ENCODE measurements at regions not wholly inside any gene's neighbourhood (a gene's known extent, or its start where the extent isn't known, plus 50 kb on each side); places are given as distances from the start of the nearest gene placed in this dataset.

DNA sequence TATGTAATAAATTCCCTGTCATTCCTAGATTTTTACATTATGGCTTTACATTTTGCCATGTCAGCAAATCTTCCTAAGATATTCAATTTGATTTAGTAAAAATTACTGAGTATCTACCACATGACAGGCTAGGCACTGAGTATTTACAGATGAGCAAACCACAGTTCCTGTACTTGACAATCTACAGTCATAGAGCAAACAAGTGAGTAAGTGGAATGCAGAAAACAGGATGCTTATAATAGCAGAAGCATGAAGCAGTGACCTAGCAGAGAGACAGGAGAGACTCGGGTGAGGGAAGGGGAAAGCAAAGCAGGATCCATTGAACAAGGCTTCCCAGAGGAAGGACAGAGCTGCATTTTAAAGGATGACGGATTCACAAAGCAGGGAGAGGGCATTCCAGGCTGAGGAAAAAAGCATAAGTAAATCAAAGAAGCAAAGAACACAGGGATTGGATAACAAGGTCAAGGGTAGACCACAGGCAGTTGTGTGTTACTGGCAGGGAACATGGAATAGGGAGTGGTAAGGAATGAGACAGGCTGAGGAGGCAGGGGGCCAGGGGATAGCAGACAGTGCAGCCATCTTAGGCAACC lies 124.7 kb upstream of the C1QTNF7 start:
- Histone ChIP-seq H3K9ac (ENCODE audit: insufficient read depth in 1 of 2, low read length in 2 of 2) (no peak overlapping the region), H3K4me3 (no peak overlapping the region), H3K27me3 (ENCODE audit: control insufficient read depth in 3 of 3, insufficient read depth in 3 of 3, low read length in 2 of 3) (no peaks in the 10 kb centered on the region), H3K9me3 (ENCODE audit: control insufficient read depth in 4 of 4, insufficient read depth in 3 of 4, low read length in 3 of 4) (no peaks in the 10 kb centered on the region), H3K4me1 (ENCODE audit: control insufficient read depth in 5 of 5, insufficient read depth in 5 of 5, low read length in 5 of 5) (no peaks in the 10 kb centered on the region), H3K36me3 (ENCODE audit: control insufficient read depth in 4 of 4, insufficient read depth in 4 of 4, low read length in 4 of 4) (no peaks in the 10 kb centered on the region), H3K27ac (ENCODE audit: low read depth in 1 of 2, low read length in 1 of 2) (no peak overlapping the region)
- ATAC-seq (ENCODE audit: insufficient read depth, low FRiP score) (no peak), DNase-seq (no peak)
- TF ChIP-seq CTCF (IDR thresholded peaks at IDR 0.05; ENCODE audit: control extremely low read depth, extremely low read depth), result no peak
- 50 to 82% methylated on average over 2 of the region's 2 CpGs for WGBS, 2 donors

- DNase-seq (no peak), ATAC-seq (ENCODE audit: insufficient read depth, low FRiP score) (no peak)
- Histone ChIP-seq H3K36me3 (ENCODE audit: control insufficient read depth in 4 of 4, insufficient read depth in 4 of 4, low read length in 4 of 4) (no peaks in the 10 kb centered on the region), H3K4me3 (no peak overlapping the region), H3K4me1 (ENCODE audit: control insufficient read depth in 5 of 5, insufficient read depth in 5 of 5, low read length in 5 of 5) (no peaks in the 10 kb centered on the region), H3K27ac (ENCODE audit: low read depth in 1 of 2, low read length in 1 of 2) (no peak overlapping the region), H3K27me3 (ENCODE audit: control insufficient read depth in 3 of 3, insufficient read depth in 3 of 3, low read length in 2 of 3) (no peaks in the 10 kb centered on the region), H3K9me3 (ENCODE audit: control insufficient read depth in 4 of 4, insufficient read depth in 3 of 4, low read length in 3 of 4) (no peaks in the 10 kb centered on the region), H3K9ac (ENCODE audit: insufficient read depth in 1 of 2, low read length in 2 of 2) (no peak overlapping the region)
- 54 to 75% methylated on average over 3 of the region's 3 CpGs for WGBS, 2 donors
- TF ChIP-seq CTCF (IDR thresholded peaks at IDR 0.05; ENCODE audit: control extremely low read depth, extremely low read depth), result no peak
Measured at GRCh38 chr4:15314974-15315373, 112.9 kb upstream of the C1QTNF7 start.

GRCh38 chr4:15317246-15317645 lies 110.6 kb upstream of the C1QTNF7 start:
- H3K36me3 ChIP-seq (ENCODE audit: control insufficient read depth in 4 of 4, insufficient read depth in 4 of 4, low read length in 4 of 4), result no peaks in the 10 kb centered on the region

More at GRCh38 chr4:15317246-15317645, 110.6 kb upstream of the C1QTNF7 start:
- Histone ChIP-seq H3K9me3 (ENCODE audit: control insufficient read depth in 4 of 4, insufficient read depth in 3 of 4, low read length in 3 of 4) (no peaks in the 10 kb centered on the region), H3K9ac (ENCODE audit: insufficient read depth in 1 of 2, low read length in 2 of 2) (no peak overlapping the region), H3K27me3 (ENCODE audit: control insufficient read depth in 3 of 3, insufficient read depth in 3 of 3, low read length in 2 of 3) (no peaks in the 10 kb centered on the region), H3K27ac (ENCODE audit: low read depth in 1 of 2, low read length in 1 of 2) (no peak overlapping the region), H3K4me3 (no peak overlapping the region), H3K4me1 (ENCODE audit: control insufficient read depth in 5 of 5, insufficient read depth in 5 of 5, low read length in 5 of 5) (no peaks in the 10 kb centered on the region)
- DNase-seq (no peak), ATAC-seq (ENCODE audit: insufficient read depth, low FRiP score) (no peak)
- 76 to 90% methylated on average over 3 of the region's 3 CpGs for WGBS, 2 donors
- TF ChIP-seq CTCF (IDR thresholded peaks at IDR 0.05; ENCODE audit: control extremely low read depth, extremely low read depth), result no peak

Measured in lung (tissue), 11 donors.